ENCODE measurements at regions not wholly inside any gene's neighbourhood (a gene's known extent, or its start where the extent isn't known, plus 50 kb on each side); places are given as distances from the start of the nearest gene placed in this dataset.

- TF ChIP-seq EZH2phosphoT487 (IDR thresholded peaks at IDR 0.05; ENCODE audit: borderline replicate concordance): no peak
- TF ChIP-seq REST (IDR thresholded peaks at IDR 0.05; ENCODE audit: low read depth): no peak
- TF ChIP-seq POLR2AphosphoS5 (IDR thresholded peaks at IDR 0.05; ENCODE audit: low read depth, low read length): no peak
- TF ChIP-seq EGR1 (IDR thresholded peaks at IDR 0.05; ENCODE audit: low read depth): no peak
- TF ChIP-seq ZFX (IDR thresholded peaks at IDR 0.05): no peak
- TF ChIP-seq YY1 (IDR thresholded peaks at IDR 0.05; ENCODE audit: extremely low read depth, insufficient replicate concordance, low read depth, low read length): no peak
- TF ChIP-seq ZNF274 (IDR thresholded peaks at IDR 0.05; ENCODE audit: low read depth, low read length): no peak
- TF ChIP-seq ATF3 (IDR thresholded peaks at IDR 0.05): no peak
- TF ChIP-seq TCF7L2 (IDR thresholded peaks at IDR 0.05; ENCODE audit: borderline replicate concordance, extremely low read depth, insufficient read depth, insufficient read length): no peak
- TF ChIP-seq CTCF (IDR thresholded peaks at IDR 0.05 in 2 of 3, conservative IDR thresholded peaks at IDR 0.05 in 1 of 3; ENCODE audit: borderline replicate concordance in 1 of 3, insufficient read depth in 1 of 3, low read depth in 2 of 3, low read length in 2 of 3): no peak
- TF ChIP-seq RAD21 (IDR thresholded peaks at IDR 0.05; ENCODE audit: low read depth): no peak
- no peak for TF ChIP-seq POLR2A (IDR thresholded peaks at IDR 0.05; ENCODE audit: borderline replicate concordance, extremely low read depth, insufficient read depth, insufficient read length)
- no peak for TF ChIP-seq MAX (IDR thresholded peaks at IDR 0.05)
- TF ChIP-seq SIN3A (IDR thresholded peaks at IDR 0.05; ENCODE audit: low read depth): no peak
- no peak for TF ChIP-seq CBX3 (IDR thresholded peaks at IDR 0.05; ENCODE audit: low read depth)
- no peak for TF ChIP-seq ZBTB33 (IDR thresholded peaks at IDR 0.05; ENCODE audit: extremely low read depth, insufficient replicate concordance, low read length)
- no peak for TF ChIP-seq SRF (IDR thresholded peaks at IDR 0.05; ENCODE audit: low read depth)
- TF ChIP-seq FOSL1 (IDR thresholded peaks at IDR 0.05; ENCODE audit: low read depth): no peak
- no peak for TF ChIP-seq CEBPB (IDR thresholded peaks at IDR 0.05; ENCODE audit: low read depth)
- TF ChIP-seq ELF1 (IDR thresholded peaks at IDR 0.05; ENCODE audit: borderline replicate concordance, low read depth): no peak
- no TSS peak for BruUV-seq (replicated peaks)
- Histone ChIP-seq H2AFZ (ENCODE audit: low read depth, low read length, poor library complexity, severe bottlenecking) (no peak overlapping the region), H3K4me3 (replicated peaks in 1 of 2; ENCODE audit: low read depth in 1 of 2, low read length in 2 of 2) (no peak overlapping the region), H3K27me3 (ENCODE audit: insufficient read depth, low read length) (peaks cover 15% of the 10 kb centered on the region; the same call in 1 of the 2 replicates), H3K27ac (ENCODE audit: low read depth, low read length) (no peak overlapping the region), H3K79me2 (ENCODE audit: insufficient read depth, low read length) (no peaks in the 10 kb centered on the region), H3K9ac (ENCODE audit: low read length) (no peak overlapping the region), H3K4me1 (ENCODE audit: control insufficient read depth in 1 of 2, insufficient read depth in 2 of 2, low read length in 2 of 2) (no peaks in the 10 kb centered on the region), H3K36me3 (ENCODE audit: control insufficient read depth in 1 of 2, insufficient read depth in 2 of 2, low read length in 2 of 2) (no peaks in the 10 kb centered on the region), H4K20me1 (ENCODE audit: insufficient read depth) (no peaks in the 10 kb centered on the region), H3K9me2 (ENCODE audit: insufficient read depth) (no peaks in the 10 kb centered on the region), H3K4me2 (ENCODE audit: low read length) (no peak overlapping the region), H3K9me3 (ENCODE audit: control insufficient read depth in 1 of 2, insufficient read depth in 1 of 2, low read depth in 1 of 2, low read length in 2 of 2) (no peaks in the 10 kb centered on the region)
- ChIA-PET CTCF (no interaction called here), RAD21 (ENCODE audit: low non-redundant PET in 1 of 2, low total read pairs in 2 of 2, uncharacterized antibody in 2 of 2, unreplicated experiment in 2 of 2) (no interaction called here), POLR2A (no interaction called here)
- DNase-seq (ENCODE audit: low read depth, low spot score) (no peak), ATAC-seq (no peak)
- intact Hi-C loops (cut with micrococcal nuclease): no loop called here
Observed at GRCh38 chr1:243991650-243992049, 59.4 kb upstream of the ZBTB18 start.
